ENCODE measurements at regions not wholly inside any gene's neighbourhood (a gene's known extent, or its start where the extent isn't known, plus 50 kb on each side); places are given as distances from the start of the nearest gene placed in this dataset.

GRCh38 chr3:43866529-43867353, 176.0 kb downstream of the ABHD5 start:
- 77 to 79% methylated on average over 3 of the region's 3 CpGs for WGBS, 2 donors
- no peak for ATAC-seq (ENCODE audit: low FRiP score)
- Histone ChIP-seq H3K27me3 (ENCODE audit: control insufficient read depth in 1 of 2, insufficient read depth in 2 of 2, low read length in 1 of 2) (no peaks in the 10 kb centered on the region), H3K36me3 (ENCODE audit: control insufficient read depth in 1 of 2, insufficient read depth in 2 of 2, low read length in 1 of 2) (no peaks in the 10 kb centered on the region), H3K4me3 (ENCODE audit: low read length in 2 of 2) (no peak overlapping the region), H3K27ac (ENCODE audit: low read depth in 1 of 2, low read length in 2 of 2) (no peak overlapping the region), H3K4me1 (ENCODE audit: control insufficient read depth in 1 of 2, insufficient read depth in 2 of 2, low read length in 2 of 2) (peaks cover 3 to 5% of the 10 kb centered on the region in 2 donors), H3K9me3 (ENCODE audit: control insufficient read depth, low read length) (no peaks in the 10 kb centered on the region)
- intact Hi-C loops (cut with DNase I), result loop anchor here in 1 of 2 donors (5.0 to 10.0 kb wide), 2 partner anchors 94 to 328 kb away; no protein-coding TSS in a partner anchor
- peak in 1 of 2 donors; percentile 21 for DNase-seq

GRCh38 chr3:43867436-43868072, 176.8 kb downstream of the ABHD5 start:
- no peaks in the 10 kb centered on the region for H3K9me3 ChIP-seq (ENCODE audit: control insufficient read depth, low read length)
- no peak overlapping the region for H3K27ac ChIP-seq (ENCODE audit: low read depth in 1 of 2, low read length in 2 of 2)
- 61 to 65% methylated on average over 8 of the region's 8 CpGs for whole genome bisulfite sequencing, 2 donors
- no peak for ATAC-seq (ENCODE audit: low FRiP score)
- H3K4me3 ChIP-seq (ENCODE audit: low read length in 2 of 2), result no peak overlapping the region
- H3K4me1 ChIP-seq (ENCODE audit: control insufficient read depth in 1 of 2, insufficient read depth in 2 of 2, low read length in 2 of 2), result peaks cover 5 to 6% of the 10 kb centered on the region in 2 donors
- intact Hi-C loops (cut with DNase I), result loop anchor here in 1 of 2 donors (5.0 to 10.0 kb wide), 2 partner anchors 95 to 327 kb away; no protein-coding TSS in a partner anchor
- no peaks in the 10 kb centered on the region for H3K27me3 ChIP-seq (ENCODE audit: control insufficient read depth in 1 of 2, insufficient read depth in 2 of 2, low read length in 1 of 2)
- peak; percentile 41 to 63 for DNase-seq
- no peaks in the 10 kb centered on the region for H3K36me3 ChIP-seq (ENCODE audit: control insufficient read depth in 1 of 2, insufficient read depth in 2 of 2, low read length in 1 of 2)

GRCh38 chr3:43869491-43869890, 178.8 kb downstream of the ABHD5 start:
- H3K9me3 ChIP-seq (ENCODE audit: control insufficient read depth, low read length), result no peaks in the 10 kb centered on the region
- H3K4me1 ChIP-seq (ENCODE audit: control insufficient read depth in 1 of 2, insufficient read depth in 2 of 2, low read length in 2 of 2), result peaks cover 5 to 7% of the 10 kb centered on the region in 2 donors
- H3K27me3 ChIP-seq (ENCODE audit: control insufficient read depth in 1 of 2, insufficient read depth in 2 of 2, low read length in 1 of 2), result no peaks in the 10 kb centered on the region
- 29 to 42% methylated on average over 3 of the region's 3 CpGs for WGBS, 2 donors
- H3K4me3 ChIP-seq (ENCODE audit: low read length in 2 of 2), result no peak overlapping the region
- no peaks in the 10 kb centered on the region for H3K36me3 ChIP-seq (ENCODE audit: control insufficient read depth in 1 of 2, insufficient read depth in 2 of 2, low read length in 1 of 2)
- ATAC-seq (ENCODE audit: low FRiP score), result no peak
- DNase-seq, result peak in 1 of 2 donors; percentile 9
- peak overlapping the region; percentile 89 to 91 for H3K27ac ChIP-seq (ENCODE audit: low read depth in 1 of 2, low read length in 2 of 2)
- intact Hi-C loops (cut with DNase I), result loop anchor here in 1 of 2 donors (5.0 to 10.0 kb wide), 2 partner anchors 97 to 325 kb away; no protein-coding TSS in a partner anchor

- peak overlapping the region in 1 of 2 donors; percentile 91 for H3K27ac ChIP-seq (ENCODE audit: low read depth in 1 of 2, low read length in 2 of 2)
- DNase-seq, result peak; percentile 70 to 75
These were observed 179.4 kb downstream of the ABHD5 start for GRCh38 chr3:43870120-43870519.

GRCh38 chr3:43870844-43871626, 180.3 kb downstream of the ABHD5 start:
- H3K36me3 ChIP-seq (ENCODE audit: control insufficient read depth in 1 of 2, insufficient read depth in 2 of 2, low read length in 1 of 2), result no peaks in the 10 kb centered on the region
- no peaks in the 10 kb centered on the region for H3K9me3 ChIP-seq (ENCODE audit: control insufficient read depth, low read length)
- intact Hi-C loops (cut with DNase I), result loop anchor here in 1 of 2 donors (10.0 kb wide), 1 partner anchor 96 kb away; no protein-coding TSS in a partner anchor
- whole genome bisulfite sequencing, 2 donors, result 5 to 9% methylated on average over 2 of the region's 2 CpGs
- H3K27ac ChIP-seq (ENCODE audit: low read depth in 1 of 2, low read length in 2 of 2), result peak overlapping the region in 1 of 2 donors; percentile 72
- H3K4me3 ChIP-seq (ENCODE audit: low read length in 2 of 2), result no peak overlapping the region
- ATAC-seq (ENCODE audit: low FRiP score) (no peak), DNase-seq (peak in 1 of 2 donors; percentile 31)
- H3K4me1 ChIP-seq (ENCODE audit: control insufficient read depth in 1 of 2, insufficient read depth in 2 of 2, low read length in 2 of 2), result peaks cover 5 to 7% of the 10 kb centered on the region in 2 donors
- no peaks in the 10 kb centered on the region for H3K27me3 ChIP-seq (ENCODE audit: control insufficient read depth in 1 of 2, insufficient read depth in 2 of 2, low read length in 1 of 2)

More at GRCh38 chr3:43870120-43870519, 179.4 kb downstream of the ABHD5 start:
- H3K27me3 ChIP-seq (ENCODE audit: control insufficient read depth in 1 of 2, insufficient read depth in 2 of 2, low read length in 1 of 2), result no peaks in the 10 kb centered on the region
- ATAC-seq (ENCODE audit: low FRiP score), result no peak
- no peaks in the 10 kb centered on the region for H3K9me3 ChIP-seq (ENCODE audit: control insufficient read depth, low read length)
- no peaks in the 10 kb centered on the region for H3K36me3 ChIP-seq (ENCODE audit: control insufficient read depth in 1 of 2, insufficient read depth in 2 of 2, low read length in 1 of 2)
- intact Hi-C loops (cut with DNase I), result loop anchor here in 1 of 2 donors (10.0 kb wide), 1 partner anchor 95 kb away; no protein-coding TSS in a partner anchor
- H3K4me1 ChIP-seq (ENCODE audit: control insufficient read depth in 1 of 2, insufficient read depth in 2 of 2, low read length in 2 of 2), result peaks cover 5 to 7% of the 10 kb centered on the region in 2 donors
- 0 to 2% methylated on average over 2 of the region's 2 CpGs for WGBS, 2 donors
- no peak overlapping the region for H3K4me3 ChIP-seq (ENCODE audit: low read length in 2 of 2)

- no peaks in the 10 kb centered on the region for H3K36me3 ChIP-seq (ENCODE audit: control insufficient read depth in 1 of 2, insufficient read depth in 2 of 2, low read length in 1 of 2)
- H3K27ac ChIP-seq (ENCODE audit: low read depth in 1 of 2, low read length in 2 of 2), result peak overlapping the region in 1 of 2 donors; percentile 31
- H3K4me1 ChIP-seq (ENCODE audit: control insufficient read depth in 1 of 2, insufficient read depth in 2 of 2, low read length in 2 of 2), result peaks cover 5 to 7% of the 10 kb centered on the region in 2 donors
- intact Hi-C loops (cut with DNase I), result loop anchor here in 1 of 2 donors (10.0 kb wide), 1 partner anchor 97 kb away; no protein-coding TSS in a partner anchor
- H3K27me3 ChIP-seq (ENCODE audit: control insufficient read depth in 1 of 2, insufficient read depth in 2 of 2, low read length in 1 of 2), result no peaks in the 10 kb centered on the region
- no peak overlapping the region for H3K4me3 ChIP-seq (ENCODE audit: low read length in 2 of 2)
- DNase-seq, result peak in 1 of 2 donors; percentile 25
- H3K9me3 ChIP-seq (ENCODE audit: control insufficient read depth, low read length), result no peaks in the 10 kb centered on the region
- no peak for ATAC-seq (ENCODE audit: low FRiP score)
- whole genome bisulfite sequencing, 2 donors, result 56 to 63% methylated on average over 9 of the region's 9 CpGs
These were observed 181.0 kb downstream of the ABHD5 start for GRCh38 chr3:43871627-43872245.

GRCh38 chr3:43872301-43872700, 181.6 kb downstream of the ABHD5 start:
- WGBS, 2 donors, result 52 to 54% methylated on average over 3 of the region's 3 CpGs
- Histone ChIP-seq H3K9me3 (ENCODE audit: control insufficient read depth, low read length) (no peaks in the 10 kb centered on the region), H3K4me1 (ENCODE audit: control insufficient read depth in 1 of 2, insufficient read depth in 2 of 2, low read length in 2 of 2) (peaks cover 5 to 7% of the 10 kb centered on the region in 2 donors), H3K4me3 (ENCODE audit: low read length in 2 of 2) (no peak overlapping the region), H3K27me3 (ENCODE audit: control insufficient read depth in 1 of 2, insufficient read depth in 2 of 2, low read length in 1 of 2) (no peaks in the 10 kb centered on the region), H3K27ac (ENCODE audit: low read depth in 1 of 2, low read length in 2 of 2) (peak overlapping the region in 1 of 2 donors; percentile 31), H3K36me3 (ENCODE audit: control insufficient read depth in 1 of 2, insufficient read depth in 2 of 2, low read length in 1 of 2) (no peaks in the 10 kb centered on the region)
- ATAC-seq (ENCODE audit: low FRiP score) (no peak), DNase-seq (peak in 1 of 2 donors; percentile 74)
- intact Hi-C loops (cut with DNase I), result loop anchor here in 1 of 2 donors (10.0 kb wide), 1 partner anchor 98 kb away; no protein-coding TSS in a partner anchor
